DOHH2 (cell line): ENCODE measurements at regions not wholly inside any gene's neighbourhood (a gene's known extent, or its start where the extent isn't known, plus 50 kb on each side); places are given as distances from the start of the nearest gene placed in this dataset.

ENCODE experiments used
- H3F3A ChIP-seq: fragments of 200-600 bp; sonication (generic), shearing (Covaris generic); 2 replicates; pipeline ENCODE4 v1.6.0; 2016; ENCODE audit warnings: antibody characterized with exemption, mild to moderate bottlenecking; ENCODE audit not compliant: control insufficient read depth, insufficient read depth
- H3K27ac ChIP-seq: fragments of 200-600 bp; sonication (generic); 2 replicates; pipeline ENCODE4 v1.5.1; 2014; ENCODE audit warnings: low read depth, mild to moderate bottlenecking, low read length, moderate library complexity
- H3K27me3 ChIP-seq: fragments of 200-600 bp; sonication (generic); 2 replicates; pipeline ENCODE4 v1.6.1; 2014; ENCODE audit warnings: mild to moderate bottlenecking, low read length, mixed read lengths; ENCODE audit not compliant: control insufficient read depth
- H3K36me3 ChIP-seq: fragments of 200-600 bp; sonication (generic); 2 replicates; pipeline ENCODE4 v1.6.1; 2014; ENCODE audit warnings: mild to moderate bottlenecking, low read length, moderate library complexity, mixed read lengths; ENCODE audit not compliant: control insufficient read depth
- H3K4me1 ChIP-seq: fragments of 200-600 bp; sonication (generic); 2 replicates; pipeline ENCODE4 v1.6.1; 2014; ENCODE audit warnings: mild to moderate bottlenecking, low read length, mixed read lengths; ENCODE audit not compliant: control insufficient read depth
- H3K4me2 ChIP-seq: fragments of 200-600 bp; sonication (generic); 2 replicates; pipeline ENCODE4 v1.6.0; 2014; ENCODE audit warnings: mild to moderate bottlenecking, low read length, moderate library complexity
- H3K4me3 ChIP-seq: fragments of 200-600 bp; sonication (generic); 2 replicates; pipeline ENCODE4 v1.5.1; 2014; ENCODE audit warnings: mild to moderate bottlenecking, low read length, mixed read lengths
- H3K79me2 ChIP-seq: fragments of 200-600 bp; sonication (generic); 2 replicates; pipeline ENCODE4 v1.6.1; 2014; ENCODE audit warnings: mild to moderate bottlenecking, low read length, mixed read lengths; ENCODE audit not compliant: control insufficient read depth
- H3K9me2 ChIP-seq: fragments of 200-600 bp; sonication (generic); replicated peaks from 2 replicates; pipeline ENCODE4 v1.6.1; 2014; ENCODE audit warnings: mild to moderate bottlenecking, low read length, mixed read lengths; ENCODE audit not compliant: control insufficient read depth
- H3K9me3 ChIP-seq: fragments of 200-600 bp; sonication (generic); 2 replicates; pipeline ENCODE4 v1.6.1; 2014; ENCODE audit warnings: antibody characterized with exemption, low read length, mixed read lengths; ENCODE audit not compliant: control insufficient read depth, insufficient read depth
- H4K20me1 ChIP-seq: fragments of 200-600 bp; sonication (generic); 2 replicates; pipeline ENCODE4 v1.6.0; 2014; ENCODE audit warnings: low read depth, mild to moderate bottlenecking, antibody characterized with exemption, low read length, moderate library complexity; ENCODE audit not compliant: control insufficient read depth, insufficient read depth
- CTCF ChIP-seq: fragments of 200-600 bp; sonication (generic); IDR thresholded peaks from one replicate; pipeline ENCODE4 v1.5.1; 2014; ENCODE audit warnings: antibody characterized with exemption, mild to moderate bottlenecking, low read depth, low read length; ENCODE audit not compliant: poor library complexity, severe bottlenecking
- EZH2phosphoT487 ChIP-seq: fragments of 200-600 bp; sonication (generic); IDR thresholded peaks from 2 replicates; pipeline ENCODE4 v1.6.1; 2017; ENCODE audit warnings: borderline replicate concordance, mild to moderate bottlenecking, antibody characterized with exemption, low read length, moderate library complexity, mixed read lengths

- H3K9me2 ChIP-seq, result no peaks in the 10 kb centered on the region
- H3F3A ChIP-seq, result no peaks in the 10 kb centered on the region
- no peak overlapping the region for H3K27ac ChIP-seq
- no peak overlapping the region for H3K4me2 ChIP-seq
- H3K4me3 ChIP-seq, result no peak overlapping the region
- H3K4me1 ChIP-seq, result peaks cover 15% of the 10 kb centered on the region
- no peaks in the 10 kb centered on the region for H3K36me3 ChIP-seq
- H3K9me3 ChIP-seq, result no peaks in the 10 kb centered on the region
- no peaks in the 10 kb centered on the region for H3K79me2 ChIP-seq
- H3K27me3 ChIP-seq, result no peaks in the 10 kb centered on the region
- no peaks in the 10 kb centered on the region for H4K20me1 ChIP-seq
- TF ChIP-seq CTCF (no peak), EZH2phosphoT487 (no peak)
Measured at GRCh38 chr12:75960954-75961661, 70.5 kb downstream of the PHLDA1 start.

DNA sequence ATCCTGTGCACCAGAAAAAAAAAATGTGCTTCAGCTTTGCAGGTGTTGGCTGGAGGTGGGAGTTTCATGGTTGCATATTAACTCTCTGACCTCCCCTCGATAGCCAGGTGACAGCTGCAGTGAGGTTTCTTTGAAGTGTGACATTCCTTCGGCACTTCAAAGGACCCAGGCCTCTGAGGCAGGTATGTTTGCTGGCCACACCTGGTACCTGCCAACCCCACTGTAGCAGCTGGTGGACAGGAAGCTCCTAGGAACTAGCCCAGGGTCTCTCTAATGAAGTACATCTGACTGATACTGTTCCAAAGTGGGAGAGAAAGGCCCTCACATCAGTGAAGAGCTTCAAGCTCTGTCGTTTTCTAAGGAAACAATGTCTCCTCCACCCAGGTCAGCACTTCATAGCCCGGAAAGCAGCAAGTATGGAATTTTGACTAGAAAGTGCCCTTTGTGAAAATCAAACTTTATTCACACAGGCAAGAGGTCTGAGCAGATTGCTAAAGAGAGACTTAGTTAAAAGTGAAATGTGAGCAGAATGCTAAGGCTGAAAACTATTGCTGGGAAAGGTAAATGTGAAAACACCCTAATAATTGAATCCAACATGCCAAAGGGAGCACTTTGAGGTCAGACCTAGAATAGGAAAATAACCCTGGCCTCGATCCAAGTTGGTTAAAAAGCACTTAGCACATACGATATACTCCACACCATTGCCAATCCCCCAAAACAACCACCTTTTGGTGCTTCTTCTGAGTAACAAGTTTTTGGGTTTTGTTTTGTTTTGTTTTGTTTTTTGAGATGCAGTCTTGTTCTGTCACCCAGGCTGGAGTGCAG is 71.3 kb downstream of the PHLDA1 start:
- Histone ChIP-seq H3K79me2 (no peaks in the 10 kb centered on the region), H3F3A (no peaks in the 10 kb centered on the region), H3K9me2 (no peaks in the 10 kb centered on the region), H3K4me2 (peak overlapping the region; percentile 20; the same call in 1 of the 2 replicates), H3K36me3 (no peaks in the 10 kb centered on the region), H3K4me3 (no peak overlapping the region), H3K27me3 (no peaks in the 10 kb centered on the region), H4K20me1 (no peaks in the 10 kb centered on the region), H3K9me3 (no peaks in the 10 kb centered on the region), H3K4me1 (peaks cover 15% of the 10 kb centered on the region), H3K27ac (no peak overlapping the region)
- no peak for TF ChIP-seq EZH2phosphoT487
- TF ChIP-seq CTCF, result no peak

GRCh38 chr12:75959506-75959905 is 72.1 kb downstream of the PHLDA1 start:
- no peaks in the 10 kb centered on the region for H3F3A ChIP-seq
- no peaks in the 10 kb centered on the region for H3K9me2 ChIP-seq
- peaks cover 15% of the 10 kb centered on the region for H3K4me1 ChIP-seq
- TF ChIP-seq CTCF, result no peak
- no peak for TF ChIP-seq EZH2phosphoT487
- no peak overlapping the region for H3K4me3 ChIP-seq
- H3K4me2 ChIP-seq, result peak overlapping the region; percentile 20
- no peaks in the 10 kb centered on the region for H3K36me3 ChIP-seq
- no peak overlapping the region for H3K27ac ChIP-seq
- no peaks in the 10 kb centered on the region for H3K79me2 ChIP-seq
- H3K9me3 ChIP-seq, result no peaks in the 10 kb centered on the region
- H3K27me3 ChIP-seq, result no peaks in the 10 kb centered on the region
- H4K20me1 ChIP-seq, result no peaks in the 10 kb centered on the region
